Neural progenitor cell (in vitro differentiated cells): ENCODE measurements at regions not wholly inside any gene's neighbourhood (a gene's known extent, or its start where the extent isn't known, plus 50 kb on each side); places are given as distances from the start of the nearest gene placed in this dataset.

Experiments
- CTCF ChIP-seq: fragments of 200-600 bp; sonication (generic); IDR thresholded peaks from 2 replicates; pipeline ENCODE4 v1.5.1; 2017; ENCODE audit warnings: antibody characterized with exemption, mild to moderate bottlenecking
- EZH2 ChIP-seq: fragments of 200-600 bp; sonication (generic); IDR thresholded peaks from 2 replicates; pipeline ENCODE4 v1.6.1; 2017; ENCODE audit warnings: antibody characterized with exemption, mild to moderate bottlenecking, moderate library complexity
- EZH2phosphoT487 ChIP-seq: fragments of 200-600 bp; sonication (generic); IDR thresholded peaks from 2 replicates; pipeline ENCODE4 v1.6.1; 2017; ENCODE audit warnings: antibody characterized with exemption

DNA sequence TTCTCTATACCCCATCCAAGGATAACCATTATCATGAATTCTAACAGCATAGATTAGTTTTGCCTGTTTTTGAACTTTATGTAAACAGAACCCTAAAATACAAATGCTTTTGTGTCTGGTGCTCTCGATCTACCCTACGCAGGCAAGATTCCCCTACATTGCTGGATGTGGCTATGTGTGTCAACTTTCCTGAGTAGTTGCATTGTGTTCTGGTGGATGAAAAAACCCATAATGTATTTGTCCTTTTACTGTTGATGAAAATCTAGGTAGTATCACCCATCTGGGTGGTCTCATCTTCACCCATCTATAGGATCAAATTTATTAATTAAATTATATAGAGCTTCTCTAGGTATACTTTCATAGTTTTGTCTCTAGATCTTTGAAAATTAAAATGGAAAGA is 211.7 kb downstream of the ANKRD60 start:
- TF ChIP-seq CTCF (no peak), EZH2 (no peak), EZH2phosphoT487 (no peak)
